NCI-H446 (cell line): ENCODE measurements at regions not wholly inside any gene's neighbourhood (a gene's known extent, or its start where the extent isn't known, plus 50 kb on each side); places are given as distances from the start of the nearest gene placed in this dataset.

Source experiments
- DNase-seq, 2 experiments: peaks; one replicate each; lab custom pipeline; 2025; lab: John Stamatoyannopoulos, UW

- DNase-seq, result no peak
Measured at GRCh38 chr15:69816522-69816921, 281.2 kb downstream of the TLE3 start.

DNA sequence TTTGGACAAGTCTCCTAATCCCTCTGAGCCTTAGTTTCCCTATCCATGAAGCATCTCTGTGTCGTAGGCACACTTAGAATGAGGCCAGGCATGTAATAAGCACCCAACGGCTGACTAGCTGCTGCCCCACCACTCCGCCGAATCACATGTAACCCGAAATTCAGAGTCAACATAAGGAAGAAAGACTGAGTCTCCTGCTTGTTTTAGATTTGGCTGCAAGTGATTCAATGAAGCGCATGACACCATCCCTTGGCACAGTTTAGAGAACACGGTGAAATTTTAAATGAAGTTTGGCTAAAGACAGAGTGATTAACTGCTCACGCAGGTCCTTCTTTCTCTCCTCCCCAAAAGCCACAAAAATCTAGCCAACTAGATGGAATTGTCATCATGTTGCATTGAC lies 279.2 kb downstream of the TLE3 start:
- DNase-seq, result no peak

DNA sequence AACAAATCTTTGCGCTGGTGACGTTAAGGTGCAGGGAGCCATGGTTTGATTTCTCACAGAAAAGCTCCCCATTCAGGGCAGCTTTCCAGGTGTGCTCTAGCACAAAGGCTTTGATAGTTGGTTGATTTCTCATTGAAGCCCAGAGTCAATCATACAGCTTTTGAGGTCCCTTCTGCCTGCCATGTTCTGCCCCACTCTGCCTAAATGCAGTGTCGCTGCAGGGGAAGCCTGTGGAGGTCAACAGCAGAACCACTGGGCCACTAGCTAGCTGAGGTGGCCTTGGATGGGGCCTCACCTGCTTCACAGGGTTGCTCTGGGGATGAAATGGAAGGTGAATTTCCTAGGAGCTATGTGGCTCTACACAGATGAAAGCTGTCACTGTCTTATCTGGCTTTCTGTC lies 278.3 kb downstream of the TLE3 start:
- no peak for DNase-seq

- DNase-seq, result no peak
Measured at GRCh38 chr15:69820819-69821218, 276.9 kb downstream of the TLE3 start.

DNA sequence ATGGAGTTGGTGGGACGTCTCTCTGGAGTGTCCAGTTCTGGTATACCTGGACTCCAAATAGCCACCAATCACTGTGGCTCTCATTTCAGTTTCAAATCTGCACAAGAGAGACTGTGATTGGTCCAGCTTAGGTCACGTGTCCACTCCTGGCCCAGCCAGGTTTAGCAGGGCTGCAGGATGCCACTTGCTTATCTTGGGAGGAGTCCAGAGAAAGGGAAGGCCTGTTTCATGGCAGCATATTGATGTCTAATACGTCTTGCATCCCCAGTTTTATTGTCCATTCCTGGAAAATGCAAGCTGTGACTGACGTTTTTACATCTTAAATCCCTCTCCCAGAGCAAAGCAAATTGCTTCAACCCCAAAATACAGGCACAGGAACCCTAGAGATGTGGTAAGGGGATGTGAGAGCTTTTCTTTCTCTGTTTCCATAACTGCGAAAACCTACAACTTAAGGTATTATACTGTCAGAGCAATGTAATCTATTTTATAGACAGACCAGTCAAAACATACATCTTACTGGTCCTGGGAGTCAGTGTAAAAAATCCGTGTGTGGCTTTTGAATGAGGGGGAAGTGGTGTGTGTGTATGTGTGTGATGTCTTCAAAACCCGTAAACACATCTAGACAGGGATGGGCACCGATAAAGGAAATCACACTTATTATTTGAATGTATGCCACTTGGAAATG lies 274.4 kb downstream of the TLE3 start:
- DNase-seq, result no peak

- no peak for DNase-seq
Measured at GRCh38 chr15:69824075-69824876, 273.4 kb downstream of the TLE3 start.

DNA sequence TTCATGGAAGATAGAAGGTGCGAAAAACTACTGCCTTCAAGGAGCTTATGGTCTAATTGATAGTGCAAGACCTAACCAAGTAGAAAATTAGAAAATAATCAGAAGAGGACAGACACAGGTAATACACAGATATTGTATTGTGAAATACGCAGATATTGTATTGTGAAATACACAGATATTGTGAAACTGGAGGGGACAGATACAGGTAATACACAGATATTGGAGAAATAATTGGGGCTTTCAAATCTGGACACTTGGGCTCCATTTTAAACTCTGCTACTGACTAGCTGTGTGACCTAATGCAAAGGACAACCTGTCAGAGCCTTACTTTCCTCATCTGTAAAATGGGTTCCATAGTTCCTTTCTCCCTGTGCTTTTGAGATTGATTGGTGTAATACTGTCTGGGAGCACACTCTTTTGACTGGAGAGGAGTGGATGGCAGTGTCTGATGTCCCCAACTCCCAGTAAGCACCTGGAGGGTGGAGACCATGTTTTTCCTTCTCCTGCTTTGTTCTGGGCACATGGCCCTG lies 272.8 kb downstream of the TLE3 start:
- no peak for DNase-seq

DNA sequence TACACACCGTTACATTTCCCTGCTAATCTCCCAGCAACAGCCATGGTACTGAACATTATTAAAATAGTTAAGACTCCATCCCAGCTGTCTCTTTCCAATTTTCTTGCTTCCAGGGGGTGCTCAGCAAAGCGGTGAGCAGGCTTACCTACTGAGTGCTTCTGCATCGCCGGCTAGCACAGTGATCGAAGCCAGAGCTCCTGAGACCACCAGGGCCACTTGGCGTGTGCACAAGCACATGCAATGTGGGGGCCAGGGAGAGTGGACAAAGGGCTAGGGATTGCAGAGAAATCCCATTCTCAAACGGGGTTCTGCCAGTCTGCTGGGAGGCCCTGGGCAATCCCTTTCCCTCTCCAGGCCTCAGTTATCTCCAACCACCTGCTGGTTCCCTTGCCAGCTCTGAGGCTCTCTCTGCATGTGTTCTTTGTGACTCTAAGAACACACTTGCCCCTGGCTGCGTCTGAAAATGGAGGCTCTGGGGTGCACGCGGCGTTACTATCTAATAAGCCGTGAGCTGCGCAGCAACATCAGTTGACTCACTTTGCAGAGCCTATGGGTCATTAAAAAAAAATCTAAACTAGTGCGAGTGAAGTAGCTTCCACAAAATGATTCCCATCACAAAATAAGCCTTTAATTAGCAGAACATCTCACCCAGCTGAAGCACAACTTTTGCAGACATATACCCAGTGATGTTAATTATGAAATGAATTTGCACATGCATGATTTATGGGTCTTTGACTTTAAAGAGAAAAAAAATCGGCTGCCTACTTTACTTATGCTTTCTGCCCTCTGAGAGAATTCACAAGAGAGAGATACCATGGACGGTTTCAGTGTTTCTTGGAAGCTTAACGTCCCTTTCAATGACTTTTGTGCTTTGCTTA lies 271.5 kb downstream of the TLE3 start:
- no peak for DNase-seq

DNA sequence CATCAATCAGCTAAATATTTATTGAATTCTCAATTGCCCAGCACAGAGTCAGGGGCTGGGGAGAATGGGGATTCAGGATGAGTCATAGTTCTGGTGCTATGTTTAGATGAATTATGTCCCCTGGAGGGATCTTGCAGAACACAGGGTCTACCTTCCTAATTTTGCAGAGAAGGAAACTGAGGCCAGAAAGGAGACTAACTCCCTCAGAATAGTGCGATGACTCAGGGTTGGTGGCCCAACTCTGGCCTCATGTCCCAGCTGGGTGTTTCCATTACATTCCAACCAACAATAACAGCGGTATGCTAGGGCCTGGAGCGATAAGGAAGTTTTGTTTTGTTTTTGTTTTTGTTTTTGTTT lies 270.9 kb downstream of the TLE3 start:
- DNase-seq, result no peak

DNA sequence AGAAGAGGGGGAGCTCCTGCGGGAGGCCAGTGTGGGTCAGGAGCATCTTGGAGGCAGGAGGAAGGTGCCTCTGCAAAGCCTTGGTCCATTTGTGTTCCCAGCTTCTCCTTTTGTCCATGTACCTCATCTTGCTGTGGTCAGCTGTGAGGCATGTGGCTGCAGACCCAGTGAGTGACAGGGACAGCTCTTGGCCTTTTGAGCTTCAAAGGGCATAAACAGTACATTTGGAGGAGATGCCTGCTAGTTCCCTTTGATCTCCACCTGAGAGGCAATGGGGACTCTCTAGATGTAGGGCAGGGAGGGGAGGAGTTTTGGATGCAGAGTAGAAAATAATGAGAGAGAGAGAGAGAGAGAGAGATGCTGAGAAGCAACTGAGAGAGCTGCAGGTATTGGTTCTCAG lies 270.0 kb downstream of the TLE3 start:
- no peak for DNase-seq

- no peak for DNase-seq
Measured at GRCh38 chr15:69828181-69828828, 269.4 kb downstream of the TLE3 start.

DNA sequence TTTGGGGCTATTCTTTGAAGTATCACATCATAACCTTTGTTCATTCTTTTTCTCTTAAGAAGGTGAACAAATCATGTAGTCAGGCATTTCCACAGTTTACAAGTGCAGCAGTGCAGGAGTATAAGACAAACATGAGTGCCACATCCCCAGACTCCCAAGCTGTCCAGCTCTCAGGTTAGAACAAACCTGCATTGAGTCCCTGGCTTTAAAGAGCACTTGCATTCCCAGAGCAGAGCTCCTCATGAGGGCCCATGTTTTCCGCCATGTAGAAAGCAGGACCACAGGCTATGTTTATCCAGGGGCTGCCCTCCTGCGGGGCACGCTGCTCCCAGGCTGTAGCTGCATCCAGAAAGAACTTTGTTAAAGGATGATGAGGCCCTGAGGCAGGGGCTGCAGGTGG lies 267.7 kb downstream of the TLE3 start:
- no peak for DNase-seq

GRCh38 chr15:69830430-69830829 lies 267.3 kb downstream of the TLE3 start:
- no peak for DNase-seq

GRCh38 chr15:69830876-69831275 lies 266.8 kb downstream of the TLE3 start:
- DNase-seq, result no peak

DNA sequence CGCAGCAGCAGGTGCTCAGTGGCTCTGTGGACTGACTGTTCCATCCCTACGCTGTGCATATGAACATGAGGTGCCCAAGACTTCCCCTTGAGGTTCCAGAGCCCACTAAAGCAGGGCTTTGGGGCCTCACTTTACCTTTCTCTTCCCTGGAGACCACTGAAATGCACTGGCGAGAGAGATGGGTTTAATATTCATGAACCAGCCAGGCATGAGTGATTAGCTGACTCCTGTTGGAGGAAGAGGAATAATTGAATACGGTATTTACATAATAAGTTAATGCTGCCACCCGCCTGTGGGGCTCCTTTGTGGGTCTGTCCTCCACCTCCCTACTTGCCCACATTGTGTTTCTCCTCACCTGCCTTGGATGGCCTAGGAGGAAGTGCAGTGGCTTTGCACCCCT lies 263.4 kb downstream of the TLE3 start:
- no peak for DNase-seq

DNA sequence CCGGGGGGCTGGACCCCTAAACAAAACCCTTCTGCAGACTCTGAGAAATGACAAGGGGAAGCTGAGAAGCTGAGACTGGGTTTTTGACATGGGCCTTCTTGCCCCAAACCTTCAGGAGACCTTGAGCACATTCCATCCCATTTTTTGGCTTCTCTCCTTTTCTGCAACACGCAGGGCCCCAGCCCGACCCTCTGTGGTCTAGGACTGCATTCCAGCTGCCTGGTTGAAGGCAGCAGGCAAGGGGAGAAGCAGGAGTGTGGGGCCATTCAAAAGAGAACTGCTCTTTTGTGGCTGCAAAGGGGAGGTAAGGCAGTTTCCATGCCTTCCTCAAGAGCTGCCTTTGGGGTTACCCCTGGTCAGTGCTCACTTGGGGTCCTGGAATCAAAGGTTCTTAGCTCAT lies 263.0 kb downstream of the TLE3 start:
- no peak for DNase-seq

- no peak for DNase-seq
Measured at GRCh38 chr15:69836048-69836447, 261.7 kb downstream of the TLE3 start.

DNA sequence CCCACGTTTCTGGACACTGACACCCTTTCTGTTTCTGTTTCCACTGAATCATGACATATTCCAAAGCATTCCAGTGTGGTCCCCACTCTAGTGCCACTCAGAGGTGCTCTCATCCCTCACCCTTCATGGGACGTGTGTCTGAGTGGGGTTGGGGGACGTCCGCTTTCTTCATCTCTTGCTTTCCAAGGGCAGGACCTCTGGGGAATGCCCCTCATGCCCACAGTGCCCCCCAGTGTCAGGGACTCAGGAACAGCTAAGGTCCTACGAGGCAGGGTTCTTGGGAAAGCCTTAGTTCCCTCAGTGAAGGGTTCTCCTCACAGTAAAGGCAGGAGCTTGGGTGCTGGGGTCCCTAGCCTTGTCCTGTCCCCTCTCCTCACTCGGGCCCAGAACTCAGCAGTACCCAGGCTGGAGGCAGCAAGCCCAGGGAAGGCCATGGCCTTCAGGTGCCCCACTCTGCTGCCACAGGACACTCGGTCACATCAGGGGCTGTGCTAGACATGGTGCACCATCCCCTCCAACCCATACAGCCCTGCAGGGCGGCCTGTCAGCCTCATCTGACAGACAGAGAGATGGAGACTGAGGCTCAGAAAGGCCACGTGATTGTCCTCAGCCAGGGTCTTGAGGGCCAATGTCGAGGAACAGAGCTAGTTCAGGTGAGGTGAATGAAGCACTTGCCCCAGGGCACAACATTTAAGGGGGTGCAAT lies 261.0 kb downstream of the TLE3 start:
- no peak for DNase-seq

GRCh38 chr15:69838338-69838737 lies 259.4 kb downstream of the TLE3 start:
- no peak for DNase-seq

GRCh38 chr15:69838994-69839393 lies 258.7 kb downstream of the TLE3 start:
- no peak for DNase-seq

DNA sequence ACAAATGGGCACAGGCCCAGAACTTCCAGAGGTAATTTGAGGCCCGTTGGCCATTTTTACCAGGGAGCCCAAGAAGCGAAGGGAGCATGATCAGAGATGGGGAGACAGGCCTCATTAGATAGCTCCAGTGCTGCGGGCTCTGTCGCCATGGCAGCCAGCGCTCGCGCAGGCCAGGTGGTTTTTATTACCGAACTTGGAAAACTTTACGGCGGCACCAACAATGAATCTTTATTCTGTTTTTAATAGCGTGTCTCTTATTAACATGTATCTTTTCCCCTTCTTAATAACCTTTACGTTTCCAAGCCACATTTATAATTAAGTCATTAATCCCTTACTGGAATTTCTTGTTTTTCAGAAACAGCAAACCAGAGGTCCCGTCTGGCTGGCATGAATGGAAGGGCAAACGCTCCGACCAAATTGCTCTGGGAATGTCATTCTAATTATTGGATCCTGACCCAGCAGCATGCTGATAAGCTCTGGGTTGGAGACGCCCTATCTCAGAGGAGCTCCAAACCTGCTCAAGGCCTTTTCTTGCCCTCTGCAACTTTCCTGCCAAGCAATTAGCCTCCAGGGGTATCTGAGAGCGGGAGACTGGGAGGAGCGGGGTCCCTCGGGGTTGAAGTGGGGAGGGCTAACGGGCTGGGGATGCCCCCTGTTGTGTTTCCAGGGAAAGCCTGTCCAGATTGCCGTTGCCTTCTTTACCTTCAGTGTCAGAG lies 256.4 kb downstream of the TLE3 start:
- no peak for DNase-seq
